ENCODE measurements at regions not wholly inside any gene's neighbourhood (a gene's known extent, or its start where the extent isn't known, plus 50 kb on each side); places are given as distances from the start of the nearest gene placed in this dataset.
"Not testable (repeated sequence)": the region's sequence is repeated elsewhere in the genome, so short reads cannot be mapped to it uniquely, and the experiment has no call there.

- Histone ChIP-seq H3K27me3 (ENCODE audit: insufficient read depth, low read depth, severe bottlenecking) (peaks cover 51% of the 10 kb centered on the region), H3K27ac (no peak overlapping the region), H3K4me3 (ENCODE audit: low read depth, low read length) (no peak overlapping the region), H3K9me3 (ENCODE audit: severe bottlenecking) (no peaks in the 10 kb centered on the region), H3K36me3 (no peaks in the 10 kb centered on the region)
- no peak for TF ChIP-seq CTCF (IDR thresholded peaks at IDR 0.05; ENCODE audit: low read depth, low read length)
- no peak for DNase-seq
Measured at GRCh38 chr12:126443977-126444376, 1378.7 kb downstream of the AACS start.

GRCh38 chr12:126447346-126447745, 1382.1 kb downstream of the AACS start:
- DNase-seq, result no peak
- no peaks in the 10 kb centered on the region for H3K36me3 ChIP-seq
- no peak overlapping the region for H3K27ac ChIP-seq
- peaks cover 54% of the 10 kb centered on the region for H3K27me3 ChIP-seq (ENCODE audit: insufficient read depth, low read depth, severe bottlenecking)
- H3K4me3 ChIP-seq (ENCODE audit: low read depth, low read length), result no peak overlapping the region
- no peaks in the 10 kb centered on the region for H3K9me3 ChIP-seq (ENCODE audit: severe bottlenecking)
- TF ChIP-seq CTCF (IDR thresholded peaks at IDR 0.05; ENCODE audit: low read depth, low read length), result no peak

- H3K9me3 ChIP-seq (ENCODE audit: severe bottlenecking), result no peaks in the 10 kb centered on the region
- H3K27ac ChIP-seq, result no peak overlapping the region
- DNase-seq, result no peak
- no peak for TF ChIP-seq CTCF (IDR thresholded peaks at IDR 0.05; ENCODE audit: low read depth, low read length)
- H3K36me3 ChIP-seq, result no peaks in the 10 kb centered on the region
- H3K27me3 ChIP-seq (ENCODE audit: insufficient read depth, low read depth, severe bottlenecking), result peaks cover 46% of the 10 kb centered on the region
- no peak overlapping the region for H3K4me3 ChIP-seq (ENCODE audit: low read depth, low read length)
Measured at GRCh38 chr12:126451809-126452208, 1386.6 kb downstream of the AACS start.

GRCh38 chr12:126452686-126453085, 1387.5 kb downstream of the AACS start:
- not testable (repeated sequence) for DNase-seq; H3K4me3 ChIP-seq (ENCODE audit: low read depth, low read length); H3K9me3 ChIP-seq (ENCODE audit: severe bottlenecking); H3K36me3 ChIP-seq; H3K27ac ChIP-seq
- peaks cover 46% of the 10 kb centered on the region for H3K27me3 ChIP-seq (ENCODE audit: insufficient read depth, low read depth, severe bottlenecking)

GRCh38 chr12:126454581-126454980, 1389.3 kb downstream of the AACS start:
- Histone ChIP-seq H3K4me3 (ENCODE audit: low read depth, low read length) (no peak overlapping the region), H3K27me3 (ENCODE audit: insufficient read depth, low read depth, severe bottlenecking) (peaks cover 45% of the 10 kb centered on the region), H3K9me3 (ENCODE audit: severe bottlenecking) (no peaks in the 10 kb centered on the region), H3K36me3 (no peaks in the 10 kb centered on the region), H3K27ac (no peak overlapping the region)
- no peak for TF ChIP-seq CTCF (IDR thresholded peaks at IDR 0.05; ENCODE audit: low read depth, low read length)
- no peak for DNase-seq

GRCh38 chr12:126457776-126458175, 1392.5 kb downstream of the AACS start:
- no peaks in the 10 kb centered on the region for H3K9me3 ChIP-seq (ENCODE audit: severe bottlenecking)
- H3K27ac ChIP-seq, result no peak overlapping the region
- no peaks in the 10 kb centered on the region for H3K36me3 ChIP-seq
- H3K27me3 ChIP-seq (ENCODE audit: insufficient read depth, low read depth, severe bottlenecking), result peaks cover 49% of the 10 kb centered on the region
- TF ChIP-seq CTCF (IDR thresholded peaks at IDR 0.05; ENCODE audit: low read depth, low read length), result no peak
- DNase-seq, result no peak
- no peak overlapping the region for H3K4me3 ChIP-seq (ENCODE audit: low read depth, low read length)
